PFSK-1 (cell line): ENCODE measurements at regions not wholly inside any gene's neighbourhood (a gene's known extent, or its start where the extent isn't known, plus 50 kb on each side); places are given as distances from the start of the nearest gene placed in this dataset.

ENCODE experiments used
- FOXP2 ChIP-seq: optimal IDR thresholded peaks from 2 replicates; pipeline ENCODE3; 2011; ENCODE audit warnings: borderline replicate concordance, control low read depth, inconsistent platforms; ENCODE audit not compliant: insufficient read depth; ENCODE audit errors: extremely low read length, extremely low read depth
- POLR2AphosphoS5 ChIP-seq: IDR thresholded peaks from 2 replicates; pipeline ENCODE4 v1.6.1; 2012; ENCODE audit warnings: low read depth, mild to moderate bottlenecking, control low read depth, low read length, moderate library complexity
- REST ChIP-seq, 2 experiments: IDR thresholded peaks; 2 replicates each; pipeline versions ENCODE4 v1.6.1 to v1.8.0; 2011 to 2012; ENCODE audit warnings: low read depth in 2 of 2, low read length in 2 of 2, control low read depth in 1 of 2, inconsistent platforms in 1 of 2, mild to moderate bottlenecking in 1 of 2, moderate library complexity in 1 of 2; ENCODE audit not compliant: insufficient read depth in 1 of 2
- SIN3A ChIP-seq: IDR thresholded peaks from 2 replicates; pipeline ENCODE4 v1.6.1; 2012; ENCODE audit warnings: mild to moderate bottlenecking, low read length, moderate library complexity, borderline replicate concordance; ENCODE audit not compliant: insufficient read depth
- TAF1 ChIP-seq: IDR thresholded peaks from 2 replicates; pipeline ENCODE4 v1.6.1; 2012; ENCODE audit warnings: low read length, control low read depth, borderline replicate concordance; ENCODE audit not compliant: insufficient read depth

- TF ChIP-seq POLR2AphosphoS5 (no peak), FOXP2 (no peak), TAF1 (no peak), SIN3A (no peak), REST (IDR thresholded peaks at IDR 0.05; ENCODE audit: insufficient read depth in 1 of 2, low read depth in 2 of 2, low read length in 2 of 2) (no peak)
Observed at GRCh38 chr1:244113532-244114320, 62.6 kb downstream of the ZBTB18 start.

GRCh38 chr1:244114892-244115291 is 63.8 kb downstream of the ZBTB18 start:
- TF ChIP-seq POLR2AphosphoS5 (no peak), SIN3A (no peak), TAF1 (no peak), REST (IDR thresholded peaks at IDR 0.05; ENCODE audit: insufficient read depth in 1 of 2, low read depth in 2 of 2, low read length in 2 of 2) (no peak), FOXP2 (no peak)

- TF ChIP-seq SIN3A (no peak), FOXP2 (no peak), POLR2AphosphoS5 (no peak)
Observed at GRCh38 chr1:244116946-244117345, 65.9 kb downstream of the ZBTB18 start.

- TF ChIP-seq FOXP2 (no peak), REST (IDR thresholded peaks at IDR 0.05; ENCODE audit: insufficient read depth in 1 of 2, low read depth in 2 of 2, low read length in 2 of 2) (no peak), TAF1 (no peak), SIN3A (no peak), POLR2AphosphoS5 (no peak)
Observed at GRCh38 chr1:244118109-244118761, 67.2 kb downstream of the ZBTB18 start.

- TF ChIP-seq REST (IDR thresholded peaks at IDR 0.05; ENCODE audit: insufficient read depth in 1 of 2, low read depth in 2 of 2, low read length in 2 of 2) (no peak), FOXP2 (no peak), SIN3A (no peak), POLR2AphosphoS5 (no peak), TAF1 (no peak)
Observed at GRCh38 chr1:244128591-244129383, 77.7 kb downstream of the ZBTB18 start.
